GM12892 (cell line): ENCODE measurements at regions not wholly inside any gene's neighbourhood (a gene's known extent, or its start where the extent isn't known, plus 50 kb on each side); places are given as distances from the start of the nearest gene placed in this dataset.

Experiments used
- POLR2A ChIP-seq: IDR thresholded peaks from 2 replicates; pipeline ENCODE4 v1.6.1; 2011; ENCODE audit warnings: low read depth, low read length, control low read depth
- POLR2AphosphoS5 ChIP-seq: IDR thresholded peaks from 2 replicates; pipeline ENCODE4 v1.6.1; 2011; ENCODE audit warnings: low read depth, low read length, control low read depth
- TAF1 ChIP-seq: IDR thresholded peaks from 2 replicates; pipeline ENCODE4 v1.6.1; 2011; ENCODE audit warnings: low read depth, mild to moderate bottlenecking, control low read depth, low read length, borderline replicate concordance

GRCh38 chr12:111213561-111213960 is 155.3 kb downstream of the PHETA1 start:
- TF ChIP-seq POLR2A, result no peak
- TF ChIP-seq TAF1, result no peak
- TF ChIP-seq POLR2AphosphoS5, result no peak
